22Rv1 (cell line): ENCODE measurements at regions not wholly inside any gene's neighbourhood (a gene's known extent, or its start where the extent isn't known, plus 50 kb on each side); places are given as distances from the start of the nearest gene placed in this dataset.

Experiments
- H3K27ac ChIP-seq: fragments of 450-650 bp; 2 replicates; pipeline ENCODE4 v1.5.1; 2017
- ZFX ChIP-seq: fragments of 450-650 bp; IDR thresholded peaks from 2 replicates; pipeline ENCODE4 v1.6.1; 2017; ENCODE audit warnings: antibody characterized with exemption, borderline replicate concordance
- TF ChIP-seq, protein P1 (sequence below): fragments of 450-650 bp; IDR thresholded peaks from 2 replicates; pipeline ENCODE4 v1.5.1; 2017; ENCODE audit warnings: mild to moderate bottlenecking

DNA sequence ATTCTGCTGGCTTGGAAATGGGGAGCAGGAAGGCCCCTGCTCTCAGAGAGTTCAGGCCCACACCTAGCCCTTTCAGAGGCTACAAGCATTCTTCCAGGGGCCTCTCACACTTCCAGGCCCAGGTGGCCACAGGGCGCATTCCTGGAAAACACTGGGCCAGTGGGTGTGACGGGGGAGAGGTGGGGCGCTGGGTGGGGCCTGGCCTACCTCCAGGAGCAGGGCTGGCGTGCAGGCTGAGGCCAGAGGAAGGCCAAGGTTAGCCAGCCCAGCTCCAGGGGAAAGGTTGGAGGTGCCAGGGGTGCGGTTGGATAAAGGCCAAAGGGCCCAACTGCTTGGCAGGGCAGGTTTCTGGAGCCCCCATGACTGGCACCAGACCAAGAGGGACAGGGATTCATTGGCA is 198.2 kb downstream of the MAF start:
- H3K27ac ChIP-seq: no peak overlapping the region
- TF ChIP-seq, protein P1, sequence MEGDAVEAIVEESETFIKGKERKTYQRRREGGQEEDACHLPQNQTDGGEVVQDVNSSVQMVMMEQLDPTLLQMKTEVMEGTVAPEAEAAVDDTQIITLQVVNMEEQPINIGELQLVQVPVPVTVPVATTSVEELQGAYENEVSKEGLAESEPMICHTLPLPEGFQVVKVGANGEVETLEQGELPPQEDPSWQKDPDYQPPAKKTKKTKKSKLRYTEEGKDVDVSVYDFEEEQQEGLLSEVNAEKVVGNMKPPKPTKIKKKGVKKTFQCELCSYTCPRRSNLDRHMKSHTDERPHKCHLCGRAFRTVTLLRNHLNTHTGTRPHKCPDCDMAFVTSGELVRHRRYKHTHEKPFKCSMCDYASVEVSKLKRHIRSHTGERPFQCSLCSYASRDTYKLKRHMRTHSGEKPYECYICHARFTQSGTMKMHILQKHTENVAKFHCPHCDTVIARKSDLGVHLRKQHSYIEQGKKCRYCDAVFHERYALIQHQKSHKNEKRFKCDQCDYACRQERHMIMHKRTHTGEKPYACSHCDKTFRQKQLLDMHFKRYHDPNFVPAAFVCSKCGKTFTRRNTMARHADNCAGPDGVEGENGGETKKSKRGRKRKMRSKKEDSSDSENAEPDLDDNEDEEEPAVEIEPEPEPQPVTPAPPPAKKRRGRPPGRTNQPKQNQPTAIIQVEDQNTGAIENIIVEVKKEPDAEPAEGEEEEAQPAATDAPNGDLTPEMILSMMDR: no peak

GRCh38 chr16:79401782-79402181 is 198.8 kb downstream of the MAF start:
- no peak overlapping the region for H3K27ac ChIP-seq
- TF ChIP-seq, protein P1: no peak
- no peak for TF ChIP-seq ZFX

- TF ChIP-seq, protein P1: no peak
- no peak for TF ChIP-seq ZFX
- no peak overlapping the region for H3K27ac ChIP-seq
Observed at GRCh38 chr16:79401157-79401556, 199.4 kb downstream of the MAF start.

GRCh38 chr16:79400462-79401149 is 199.9 kb downstream of the MAF start:
- no peak for TF ChIP-seq ZFX
- TF ChIP-seq, protein P1: no peak

DNA sequence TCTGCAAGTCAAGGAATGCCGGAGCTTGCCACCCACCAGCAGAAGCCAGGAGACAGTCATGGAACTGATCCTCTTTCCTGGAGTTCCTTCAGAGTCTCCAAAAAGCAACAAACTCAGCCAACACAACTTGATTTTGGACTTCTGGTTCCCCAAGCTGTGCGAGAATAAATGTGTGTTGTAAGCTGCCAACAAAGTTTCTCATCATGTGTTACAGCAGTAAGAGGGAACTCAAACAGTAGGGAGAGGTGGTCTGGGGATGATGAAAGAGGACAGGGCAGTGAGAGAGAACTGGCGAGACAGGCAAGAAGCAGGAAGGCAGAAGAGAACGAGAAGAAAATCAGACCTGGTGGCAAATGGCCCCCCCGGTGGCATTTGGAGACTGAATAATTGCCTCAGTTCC is 204.9 kb downstream of the MAF start:
- H3K27ac ChIP-seq: no peak overlapping the region
- TF ChIP-seq, protein P1: no peak
- TF ChIP-seq ZFX: no peak

More at GRCh38 chr16:79400462-79401149, 199.9 kb downstream of the MAF start:
- H3K27ac ChIP-seq: no peak overlapping the region

GRCh38 chr16:79394206-79394605 is 206.3 kb downstream of the MAF start:
- no peak overlapping the region for H3K27ac ChIP-seq
- TF ChIP-seq, protein P1: no peak
- TF ChIP-seq ZFX: no peak

DNA sequence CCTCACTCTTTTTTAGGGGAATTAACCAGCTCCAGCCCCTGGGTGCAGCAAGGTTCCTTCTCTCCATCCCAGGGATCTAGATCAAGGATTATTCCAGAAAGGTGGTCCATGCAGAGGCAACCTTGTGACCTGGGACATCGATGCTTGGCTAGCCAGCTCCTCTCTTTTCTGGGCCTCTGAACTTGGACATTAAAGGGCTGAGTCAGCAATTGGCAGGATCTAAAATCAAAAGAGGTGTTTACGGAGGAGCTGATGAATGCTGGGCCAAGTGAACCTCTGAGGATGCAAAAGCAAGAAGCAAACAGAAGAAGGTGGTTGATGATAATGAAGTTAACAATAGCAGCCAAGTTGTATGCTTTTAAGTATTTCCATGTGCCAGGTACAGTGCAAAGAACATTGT is 207.0 kb downstream of the MAF start:
- no peak overlapping the region for H3K27ac ChIP-seq
- TF ChIP-seq ZFX: no peak
- TF ChIP-seq, protein P1: no peak
